GM21717 (cell line): ENCODE measurements at regions not wholly inside any gene's neighbourhood (a gene's known extent, or its start where the extent isn't known, plus 50 kb on each side); places are given as distances from the start of the nearest gene placed in this dataset.
"Not testable (repeated sequence)": the region's sequence is repeated elsewhere in the genome, so short reads cannot be mapped to it uniquely, and the experiment has no call there.

ENCODE experiments used
- ATAC-seq: cut with Tn5 transposase; IDR thresholded peaks from one replicate; pipeline ENCODE4 v1.9.1; 2021; ENCODE audit warnings: mild to moderate bottlenecking, moderate library complexity; ENCODE audit not compliant: unreplicated experiment

DNA sequence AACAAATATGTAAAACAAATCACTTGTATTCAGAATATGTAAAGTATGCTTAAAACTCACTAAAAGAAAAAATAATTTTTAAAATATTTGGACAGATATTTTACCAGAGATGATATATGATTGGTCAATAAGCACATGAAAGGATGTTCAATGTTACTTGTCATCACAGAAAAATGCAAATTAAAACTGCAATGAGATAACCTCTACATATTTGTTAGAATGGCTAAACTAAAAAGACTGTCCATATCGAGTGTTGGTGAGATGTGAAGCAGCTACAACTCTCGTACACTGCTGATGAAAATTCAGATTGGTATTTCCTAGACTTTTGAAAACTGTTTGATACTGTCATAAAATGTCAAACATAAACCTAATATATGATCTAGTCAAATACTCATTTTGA is 685.1 kb downstream of the DTWD2 start:
- ATAC-seq: no peak

DNA sequence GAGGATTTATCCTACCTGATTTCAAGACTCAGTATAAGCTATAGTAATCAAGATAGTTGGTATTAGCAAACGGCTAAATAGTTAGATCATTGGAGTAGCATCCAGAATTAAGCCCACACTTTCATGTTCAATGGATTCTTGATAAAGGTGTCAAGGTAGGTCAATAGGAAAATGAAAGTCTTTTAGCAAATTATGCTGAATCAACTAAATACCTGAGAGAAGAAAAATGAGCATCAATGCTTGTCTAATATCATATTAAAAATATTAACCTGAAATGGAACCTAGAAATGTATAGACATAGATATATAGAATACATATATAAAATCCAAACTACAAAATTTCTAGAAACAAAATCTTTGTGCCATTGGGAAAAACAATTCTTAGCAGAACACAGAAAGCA is 685.6 kb downstream of the DTWD2 start:
- ATAC-seq: no peak

GRCh38 chr5:118301696-118302095 is 686.7 kb downstream of the DTWD2 start:
- ATAC-seq: no peak

DNA sequence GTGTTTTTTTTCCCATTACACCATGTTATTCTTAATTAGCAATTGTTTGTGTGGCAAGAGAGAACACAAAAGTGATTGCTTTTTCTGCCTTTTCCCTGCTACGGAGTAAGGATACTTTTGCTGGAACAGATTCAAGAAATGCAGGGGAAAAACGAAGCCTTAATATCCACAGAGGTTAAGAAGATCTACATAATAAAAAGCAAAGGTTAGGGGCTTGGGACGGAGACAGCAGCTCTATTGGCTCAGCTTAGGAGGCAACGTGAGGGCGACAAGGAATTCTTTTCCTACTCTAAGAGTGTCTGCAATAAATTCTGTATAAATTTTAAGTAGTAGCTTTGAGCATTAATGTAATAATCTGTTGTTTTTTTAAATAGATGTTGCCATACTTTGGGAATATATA is 693.3 kb downstream of the DTWD2 start:
- ATAC-seq: no peak

DNA sequence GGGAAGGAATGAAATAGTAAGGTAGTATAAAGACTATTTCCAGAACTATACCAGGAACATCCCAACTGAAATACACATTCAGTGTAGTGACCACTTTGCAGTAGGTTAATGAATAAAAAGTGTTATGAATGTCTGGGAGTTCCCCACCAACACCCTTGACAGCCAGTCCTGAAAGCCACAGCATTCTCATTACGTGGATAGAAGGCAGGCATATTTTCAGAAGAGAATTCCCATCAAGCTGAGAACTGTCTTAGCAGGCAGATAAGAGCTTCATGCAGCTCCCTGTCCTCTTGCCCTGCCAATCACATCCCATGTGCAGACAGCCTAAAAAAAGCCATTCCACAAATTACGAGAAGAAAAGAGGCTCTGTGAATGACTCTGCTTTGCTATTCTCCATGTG is 695.0 kb downstream of the DTWD2 start:
- no peak for ATAC-seq

- ATAC-seq: no peak
These were observed 698.1 kb downstream of the DTWD2 start for GRCh38 chr5:118290204-118290603.

DNA sequence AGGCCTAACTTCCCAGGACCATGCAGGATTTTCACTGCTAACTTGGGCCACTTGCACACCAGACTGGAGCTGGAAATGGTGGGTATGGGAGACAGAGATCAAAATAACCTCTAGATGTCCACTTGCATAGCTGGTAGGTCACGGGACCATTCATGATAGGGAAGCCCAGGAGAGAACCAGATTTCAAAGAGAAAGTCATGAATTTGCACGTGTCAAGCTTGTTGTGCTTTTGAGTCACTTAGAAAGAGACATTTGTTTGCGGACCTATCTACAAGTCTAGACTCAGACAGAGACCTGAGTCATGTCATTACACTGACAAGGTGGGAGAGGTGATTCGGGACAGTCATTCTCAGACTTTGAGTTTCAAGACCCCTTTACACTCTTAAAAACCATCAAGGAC is 704.1 kb downstream of the DTWD2 start:
- ATAC-seq: not testable (repeated sequence)

DNA sequence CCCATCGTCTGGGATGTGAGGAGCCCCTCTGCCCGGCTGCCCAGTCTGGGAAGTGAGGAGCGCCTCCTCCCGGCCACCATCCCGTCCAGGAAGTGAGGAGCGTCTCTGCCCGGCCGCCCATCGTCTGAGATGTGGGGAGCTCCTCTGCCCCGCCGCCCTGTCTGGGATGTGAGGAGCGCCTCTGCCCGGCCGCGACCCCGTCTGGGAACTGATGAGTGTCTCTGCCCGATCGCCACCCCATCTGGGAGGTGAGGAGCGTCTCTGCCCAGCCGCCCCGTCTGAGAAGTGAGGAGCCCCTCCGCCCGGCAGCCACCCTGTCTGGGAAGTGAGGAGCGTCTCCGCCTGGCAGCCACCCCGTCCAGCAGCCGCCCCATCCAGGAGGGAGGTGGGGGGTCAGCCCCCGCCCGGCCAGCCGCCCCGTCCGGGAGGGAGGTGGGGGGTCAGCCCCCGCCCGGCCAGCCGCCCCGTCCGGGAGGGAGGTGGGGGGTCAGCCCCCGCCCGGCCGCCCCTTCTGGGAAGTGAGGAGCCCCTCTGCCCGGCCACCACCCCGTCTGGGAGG is 705.8 kb downstream of the DTWD2 start:
- ATAC-seq: not testable (repeated sequence)

DNA sequence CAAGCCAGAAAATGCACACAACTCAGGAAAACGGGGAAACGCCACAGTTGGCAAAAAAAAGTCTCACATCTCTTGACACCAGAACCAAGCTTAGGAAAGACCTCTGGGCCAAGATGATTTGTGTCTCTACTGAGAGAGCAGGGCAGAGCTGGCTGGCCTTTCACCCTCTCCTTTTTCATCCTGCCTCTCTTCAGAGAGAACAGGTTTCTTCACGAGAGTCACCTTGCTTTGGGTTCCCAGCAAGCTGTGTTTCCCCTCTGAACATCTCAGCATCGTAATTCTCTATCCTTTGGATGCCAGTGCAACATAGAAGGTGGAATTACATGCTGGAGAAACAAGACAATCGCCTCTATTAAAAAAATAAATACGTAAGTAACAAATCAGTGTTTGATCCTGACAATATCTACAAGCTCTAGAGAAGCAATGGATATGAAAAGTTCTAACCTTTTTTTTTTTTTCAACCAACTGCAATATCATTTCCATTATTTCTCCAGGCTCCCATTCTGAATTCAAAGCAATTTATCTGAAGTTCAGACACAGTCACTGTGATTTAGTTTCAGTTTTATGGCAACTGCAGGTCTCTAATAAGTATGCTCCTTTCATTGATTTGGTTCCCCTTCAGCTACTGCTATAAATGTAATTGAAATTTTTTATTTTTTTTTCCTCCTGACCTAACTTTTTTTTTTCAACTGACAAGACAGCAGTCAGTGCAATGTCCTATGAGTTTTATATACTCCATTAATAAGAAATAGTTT is 708.6 kb downstream of the DTWD2 start:
- no peak for ATAC-seq

GRCh38 chr5:118270526-118270925 is 717.8 kb downstream of the DTWD2 start:
- ATAC-seq: no peak

DNA sequence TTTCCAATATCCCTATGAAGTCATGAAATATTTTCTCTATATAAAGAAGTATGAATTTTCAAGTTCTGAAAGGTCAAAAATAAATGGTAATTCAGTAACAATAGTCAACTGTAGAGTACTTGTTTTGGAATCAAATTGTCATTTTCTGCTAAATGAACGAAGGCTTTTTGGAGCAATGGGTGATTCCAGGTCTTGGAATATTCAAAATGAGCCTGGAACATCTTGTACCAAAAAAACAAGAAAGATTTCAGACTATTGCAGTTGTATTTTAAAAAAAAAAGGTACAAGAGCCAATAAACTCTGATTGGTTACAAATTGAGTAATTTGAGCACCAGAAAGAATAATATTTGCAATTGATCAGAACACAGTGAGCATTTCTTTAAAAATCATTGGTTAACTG is 730.1 kb downstream of the DTWD2 start:
- ATAC-seq: no peak

- no peak for ATAC-seq
These were observed 731.3 kb downstream of the DTWD2 start for GRCh38 chr5:118257066-118257465.

DNA sequence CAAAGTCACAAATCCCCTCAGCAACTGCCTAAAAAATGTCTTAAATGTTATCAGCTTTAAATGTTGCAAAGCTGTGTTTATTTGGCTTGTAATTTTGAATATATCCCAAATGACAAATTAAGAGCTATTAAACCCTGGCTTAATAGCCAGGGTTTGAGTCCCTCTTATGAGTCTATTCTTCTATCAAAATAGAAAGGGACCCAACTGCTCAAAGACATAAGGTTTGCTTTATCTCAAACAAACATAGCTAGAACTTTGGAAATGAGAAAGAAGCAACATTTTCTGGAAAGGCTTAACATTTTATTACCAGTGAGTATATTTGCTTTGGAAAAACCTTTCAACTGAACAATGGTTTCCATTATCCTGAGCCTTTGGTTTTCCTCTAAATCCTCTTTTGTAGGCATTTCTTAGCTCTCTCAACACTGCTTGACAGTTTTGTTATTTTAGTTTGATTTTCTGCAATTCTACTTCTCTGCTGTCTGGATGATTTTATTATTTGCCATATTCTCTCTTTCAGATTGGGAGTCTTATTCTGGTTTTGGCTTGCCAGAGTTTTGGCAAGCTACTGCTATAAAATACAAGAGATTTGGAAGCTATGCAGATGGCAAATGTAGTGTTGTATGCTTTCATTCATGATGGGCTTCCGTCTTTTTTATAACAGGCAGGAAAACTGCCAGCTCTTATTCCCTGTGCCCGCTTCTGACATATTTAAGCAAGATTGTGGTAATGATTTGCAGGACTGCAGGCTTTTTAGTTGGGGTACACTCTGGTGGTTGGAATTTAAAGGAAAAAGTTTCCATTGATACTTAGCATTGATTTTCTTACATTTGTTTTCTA is 734.9 kb downstream of the DTWD2 start:
- ATAC-seq: no peak

DNA sequence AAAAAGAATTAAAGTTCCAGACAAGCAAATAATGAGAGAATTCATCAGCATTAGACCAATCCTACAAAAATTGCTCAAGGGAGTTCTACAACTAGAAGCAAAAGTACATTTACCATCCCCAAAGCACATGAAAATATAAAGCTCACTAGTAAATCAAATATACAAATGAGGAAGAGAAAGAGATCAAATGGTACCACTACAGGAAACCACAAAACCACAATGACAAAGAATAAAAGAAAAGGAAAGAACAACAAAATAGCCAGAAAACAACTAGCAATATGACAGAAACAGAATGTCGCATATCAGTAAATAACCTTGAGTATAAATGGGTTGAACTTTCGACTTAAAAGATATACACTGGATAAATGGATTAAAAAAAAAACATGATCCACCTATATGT is 739.0 kb downstream of the DTWD2 start:
- peak; percentile 58 for ATAC-seq

- no peak for ATAC-seq
These were observed 740.9 kb downstream of the DTWD2 start for GRCh38 chr5:118247458-118247857.

GRCh38 chr5:118243613-118244012 is 744.7 kb downstream of the DTWD2 start:
- no peak for ATAC-seq

DNA sequence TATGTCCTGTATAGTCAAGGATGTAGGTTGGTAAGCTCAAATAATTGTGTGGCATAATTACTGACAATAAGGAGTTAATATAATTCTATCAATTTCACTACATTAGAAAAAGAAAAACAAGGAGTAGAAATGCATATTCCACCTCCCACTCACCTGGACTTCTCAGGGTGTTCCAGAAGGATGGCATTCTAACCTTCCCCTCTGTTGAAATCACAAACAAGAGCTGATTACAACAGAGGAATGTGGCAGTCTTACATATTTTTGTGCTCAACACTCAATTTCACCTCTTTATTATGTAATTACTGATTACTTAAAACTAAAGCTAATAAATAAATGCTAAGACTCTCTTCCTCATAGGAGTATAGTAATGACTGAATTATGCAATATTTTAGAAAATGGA is 745.3 kb downstream of the DTWD2 start:
- ATAC-seq: no peak

DNA sequence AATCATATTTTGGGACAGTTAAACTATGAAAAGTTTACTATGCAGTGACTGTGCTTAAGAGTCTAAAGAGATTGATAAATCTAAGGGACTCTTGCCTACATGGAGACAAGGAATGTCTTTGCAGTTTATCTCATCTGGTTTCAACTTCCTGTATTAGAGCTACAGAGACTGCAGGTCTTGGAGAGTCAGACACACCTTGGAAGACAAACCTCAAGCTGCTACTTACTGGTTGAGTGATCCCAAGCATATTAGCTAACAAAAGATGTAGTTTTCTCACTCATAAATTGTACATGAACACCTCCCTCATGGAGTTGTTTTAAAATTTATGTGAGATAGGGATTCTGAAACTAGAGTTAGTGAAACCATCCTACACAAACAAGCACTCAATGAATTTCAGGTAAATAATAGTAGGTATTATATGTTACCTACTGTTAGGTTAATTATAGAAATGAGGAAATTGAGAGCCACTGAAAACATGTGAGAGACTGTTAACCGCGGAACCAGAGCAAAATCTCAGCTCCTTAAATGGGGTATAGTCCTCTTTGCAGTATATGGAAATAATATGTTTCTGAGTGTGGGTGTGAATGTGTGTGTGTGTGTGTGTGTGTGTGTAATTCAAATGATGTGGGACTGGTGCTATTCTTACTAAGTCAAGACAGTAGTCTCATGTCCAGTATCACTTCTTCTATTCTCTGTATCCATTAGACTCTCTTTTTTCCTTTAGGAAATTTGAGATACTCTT is 752.1 kb downstream of the DTWD2 start:
- peak; percentile 54 for ATAC-seq

- ATAC-seq: no peak
These were observed 754.7 kb downstream of the DTWD2 start for GRCh38 chr5:118233606-118234005.

DNA sequence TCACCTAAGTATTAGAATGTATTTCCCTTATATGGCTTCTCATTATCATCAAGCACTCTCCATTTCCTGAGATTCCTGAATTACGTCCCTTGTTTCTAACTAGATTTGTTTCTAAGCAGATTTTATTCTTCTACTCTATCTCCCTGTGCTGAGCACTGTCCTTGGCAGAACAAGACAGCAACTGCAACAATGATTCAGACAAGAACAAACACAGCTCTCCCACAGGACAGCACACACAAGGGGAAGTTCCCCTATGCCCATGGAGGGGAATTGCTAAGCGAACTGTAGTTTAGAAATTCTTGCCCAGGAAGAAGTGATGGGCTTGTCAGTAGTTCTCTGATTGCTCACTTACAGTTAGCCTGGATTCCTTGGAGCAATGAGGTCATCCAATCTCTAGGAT is 759.9 kb downstream of the DTWD2 start:
- no peak for ATAC-seq

GRCh38 chr5:118224546-118224945 is 763.8 kb downstream of the DTWD2 start:
- no peak for ATAC-seq
